HEK293 (cell line): ENCODE measurements at regions not wholly inside any gene's neighbourhood (a gene's known extent, or its start where the extent isn't known, plus 50 kb on each side); places are given as distances from the start of the nearest gene placed in this dataset.

Source experiments
- CTCF ChIA-PET: fragments of 350-600 bp; formaldehyde crosslinking; extraction: SDS; loops from one replicate; lab custom pipeline; 2021; ENCODE audit warnings: antibody characterized with exemption; lab: Yijun Ruan, JAX
- POLR2A ChIA-PET: fragments of 300-600 bp; formaldehyde crosslinking; extraction: SDS; loops from one replicate; lab custom pipeline; 2020; ENCODE audit warnings: antibody characterized with exemption, inconsistent platforms; lab: Yijun Ruan, JAX
- H3K27ac ChIP-seq: fragments of 200-500 bp; sonication (Bioruptor generic); 2 replicates; pipeline ENCODE4 v1.5.1; 2014; ENCODE audit warnings: low read depth, low read length, control low read depth, inconsistent platforms; ENCODE audit errors: extremely low read depth
- H3K36me3 ChIP-seq, 2 experiments: fragments of 200-500 bp in 1 of 2; sonication (Bioruptor generic) in 1 of 2; 1 replicate in 1 of 2; 2 replicates in 1 of 2; pipeline ENCODE4 v1.5.1; 2014 to 2017; ENCODE audit warnings: inconsistent platforms in 2 of 2, low read length in 2 of 2; ENCODE audit not compliant: control insufficient read depth in 2 of 2, insufficient read depth in 1 of 2
- H3K4me1 ChIP-seq: fragments of 200-500 bp; sonication (Bioruptor generic); 2 replicates; pipeline ENCODE4 v1.5.1; 2014; ENCODE audit warnings: mild to moderate bottlenecking, low read length, inconsistent platforms; ENCODE audit not compliant: control insufficient read depth, insufficient read depth
- H3K4me3 ChIP-seq: 2 replicates; pipeline ENCODE4 v1.5.1; 2011; ENCODE audit warnings: low read depth, mild to moderate bottlenecking, control low read depth, low read length, moderate library complexity
- H3K9me3 ChIP-seq: fragments of 200-500 bp; sonication (Bioruptor generic); 2 replicates; pipeline ENCODE4 v1.5.1; 2014; ENCODE audit warnings: low read depth, low read length, inconsistent platforms; ENCODE audit not compliant: control insufficient read depth, insufficient read depth
- HOXC10 ChIP-seq: sonication (generic); formaldehyde crosslinking; IDR thresholded peaks from 2 replicates; pipeline ENCODE4 v1.8.1; 2023; ENCODE audit warnings: mild to moderate bottlenecking, missing genetic modification reagents
- PRDM6 ChIP-seq: fragments of 450-650 bp; formaldehyde crosslinking; IDR thresholded peaks from 2 replicates; pipeline ENCODE4 v1.5.1; 2017; ENCODE audit warnings: missing biosample characterization, missing genetic modification characterization
- REPIN1 ChIP-seq: fragments of 450-650 bp; formaldehyde crosslinking; IDR thresholded peaks from 2 replicates; pipeline ENCODE4 v1.5.1; 2017; ENCODE audit warnings: missing biosample characterization, missing genetic modification characterization, low read depth
- ZBTB48 ChIP-seq: fragments of 450-650 bp; formaldehyde crosslinking; IDR thresholded peaks from 2 replicates; pipeline ENCODE4 v1.5.1; 2016; ENCODE audit warnings: missing biosample characterization, missing genetic modification characterization
- ZBTB7A ChIP-seq: fragments of 450-650 bp; formaldehyde crosslinking; IDR thresholded peaks from 2 replicates; pipeline ENCODE4 v1.5.1; 2016; ENCODE audit warnings: low read depth, missing biosample characterization, missing genetic modification characterization
- ZFP37 ChIP-seq: fragments of 450-650 bp; formaldehyde crosslinking; IDR thresholded peaks from 2 replicates; pipeline ENCODE4 v1.5.1; 2016; ENCODE audit warnings: missing biosample characterization, missing genetic modification characterization
- ZNF10 ChIP-seq: fragments of 450-650 bp; formaldehyde crosslinking; IDR thresholded peaks from 2 replicates; pipeline ENCODE4 v1.5.1; 2017; ENCODE audit warnings: missing biosample characterization, missing genetic modification characterization
- ZNF121 ChIP-seq: fragments of 450-650 bp; formaldehyde crosslinking; IDR thresholded peaks from 2 replicates; pipeline ENCODE4 v1.5.1; 2016; ENCODE audit warnings: missing biosample characterization, missing genetic modification characterization
- ZNF138 ChIP-seq: fragments of 450-650 bp; formaldehyde crosslinking; IDR thresholded peaks from 2 replicates; pipeline ENCODE4 v1.5.1; 2016; ENCODE audit warnings: missing biosample characterization, missing genetic modification characterization, borderline replicate concordance
- ZNF146 ChIP-seq: fragments of 450-650 bp; formaldehyde crosslinking; IDR thresholded peaks from 2 replicates; pipeline ENCODE4 v1.5.1; 2016; ENCODE audit warnings: missing biosample characterization, missing genetic modification characterization
- ZNF596 ChIP-seq: fragments of 450-650 bp; IDR thresholded peaks from 2 replicates; pipeline ENCODE4 v1.5.0; 2018; ENCODE audit warnings: missing biosample characterization, mild to moderate bottlenecking, missing genetic modification characterization, moderate library complexity
- ZNF658 ChIP-seq: fragments of 450-650 bp; formaldehyde crosslinking; IDR thresholded peaks from 2 replicates; pipeline ENCODE4; 2016; ENCODE audit warnings: missing biosample characterization, missing genetic modification characterization
- TF ChIP-seq, protein P1 (sequence below): sonication (generic); formaldehyde crosslinking; IDR thresholded peaks from 2 replicates; pipeline ENCODE4 v1.8.1; 2022; ENCODE audit warnings: mild to moderate bottlenecking, moderate library complexity, missing genetic modification reagents
- TF ChIP-seq, protein P2 (sequence below): fragments of 450-650 bp; formaldehyde crosslinking; IDR thresholded peaks from 2 replicates; pipeline ENCODE4 v1.5.1; 2016; ENCODE audit warnings: missing biosample characterization, missing genetic modification characterization
- TF ChIP-seq, protein P3 (sequence below): fragments of 450-650 bp; formaldehyde crosslinking; IDR thresholded peaks from 2 replicates; pipeline ENCODE4 v1.5.0; 2017; ENCODE audit warnings: missing biosample characterization, missing genetic modification characterization, borderline replicate concordance
- TF ChIP-seq, protein P4 (sequence below): fragments of 450-650 bp; formaldehyde crosslinking; IDR thresholded peaks from 2 replicates; pipeline ENCODE4 v1.5.1; 2016; ENCODE audit warnings: missing biosample characterization, missing genetic modification characterization

- TF ChIP-seq ZBTB7A (tag by site-specific recombination), result no peak
Measured at GRCh38 chr3:148023994-148024393, 614.8 kb downstream of the ZIC1 start (continued).

DNA sequence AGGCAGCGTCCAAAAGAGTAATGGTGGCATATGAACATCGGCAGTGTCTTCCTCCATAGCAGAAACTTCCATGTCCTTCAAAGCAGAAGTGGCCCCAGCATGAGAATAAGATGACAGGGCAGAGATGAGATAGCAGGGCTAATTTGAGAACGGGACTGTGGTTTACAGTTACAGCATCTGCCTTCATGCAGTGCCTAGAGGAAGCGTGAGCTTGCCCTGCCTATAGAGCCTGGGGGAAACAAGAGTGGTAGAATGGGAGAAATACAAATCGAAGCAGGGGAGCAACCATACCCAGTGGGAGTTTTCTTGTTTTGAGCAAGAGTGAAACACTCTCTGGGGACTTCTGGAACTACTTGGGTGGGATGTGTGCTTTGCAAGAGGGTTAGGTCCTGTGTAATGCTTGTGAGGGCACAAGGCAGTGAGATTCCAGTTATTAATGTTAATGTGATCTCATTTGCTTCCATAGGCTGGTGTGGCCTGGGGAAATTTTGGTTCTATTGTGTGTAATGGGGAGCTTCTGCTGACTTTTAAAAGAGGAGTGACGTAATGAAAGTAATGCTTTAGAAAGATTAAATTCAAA lies 616.9 kb downstream of the ZIC1 start:
- Histone ChIP-seq H3K36me3 (no peaks in the 10 kb centered on the region), H3K27ac (no peak overlapping the region), H3K9me3 (no peaks in the 10 kb centered on the region), H3K4me1 (no peaks in the 10 kb centered on the region), H3K4me3 (no peak overlapping the region)
- TF ChIP-seq PRDM6 (tag by site-specific recombination) (no peak), ZNF10 (tag by site-specific recombination) (no peak), ZFP37 (no peak), ZNF658 (tag by site-specific recombination) (no peak), HOXC10 (CRISPR knock-in tag) (no peak), ZBTB48 (tag by site-specific recombination) (no peak), ZNF596 (tag by site-specific recombination) (no peak), REPIN1 (tag by site-specific recombination) (no peak), ZNF146 (tag by site-specific recombination) (no peak), ZNF121 (no peak), ZNF138 (no peak)
- TF ChIP-seq, protein P1, sequence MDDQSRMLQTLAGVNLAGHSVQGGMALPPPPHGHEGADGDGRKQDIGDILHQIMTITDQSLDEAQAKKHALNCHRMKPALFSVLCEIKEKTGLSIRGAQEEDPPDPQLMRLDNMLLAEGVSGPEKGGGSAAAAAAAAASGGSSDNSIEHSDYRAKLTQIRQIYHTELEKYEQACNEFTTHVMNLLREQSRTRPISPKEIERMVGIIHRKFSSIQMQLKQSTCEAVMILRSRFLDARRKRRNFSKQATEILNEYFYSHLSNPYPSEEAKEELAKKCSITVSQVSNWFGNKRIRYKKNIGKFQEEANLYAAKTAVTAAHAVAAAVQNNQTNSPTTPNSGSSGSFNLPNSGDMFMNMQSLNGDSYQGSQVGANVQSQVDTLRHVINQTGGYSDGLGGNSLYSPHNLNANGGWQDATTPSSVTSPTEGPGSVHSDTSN, result no peak
- TF ChIP-seq, protein P2, sequence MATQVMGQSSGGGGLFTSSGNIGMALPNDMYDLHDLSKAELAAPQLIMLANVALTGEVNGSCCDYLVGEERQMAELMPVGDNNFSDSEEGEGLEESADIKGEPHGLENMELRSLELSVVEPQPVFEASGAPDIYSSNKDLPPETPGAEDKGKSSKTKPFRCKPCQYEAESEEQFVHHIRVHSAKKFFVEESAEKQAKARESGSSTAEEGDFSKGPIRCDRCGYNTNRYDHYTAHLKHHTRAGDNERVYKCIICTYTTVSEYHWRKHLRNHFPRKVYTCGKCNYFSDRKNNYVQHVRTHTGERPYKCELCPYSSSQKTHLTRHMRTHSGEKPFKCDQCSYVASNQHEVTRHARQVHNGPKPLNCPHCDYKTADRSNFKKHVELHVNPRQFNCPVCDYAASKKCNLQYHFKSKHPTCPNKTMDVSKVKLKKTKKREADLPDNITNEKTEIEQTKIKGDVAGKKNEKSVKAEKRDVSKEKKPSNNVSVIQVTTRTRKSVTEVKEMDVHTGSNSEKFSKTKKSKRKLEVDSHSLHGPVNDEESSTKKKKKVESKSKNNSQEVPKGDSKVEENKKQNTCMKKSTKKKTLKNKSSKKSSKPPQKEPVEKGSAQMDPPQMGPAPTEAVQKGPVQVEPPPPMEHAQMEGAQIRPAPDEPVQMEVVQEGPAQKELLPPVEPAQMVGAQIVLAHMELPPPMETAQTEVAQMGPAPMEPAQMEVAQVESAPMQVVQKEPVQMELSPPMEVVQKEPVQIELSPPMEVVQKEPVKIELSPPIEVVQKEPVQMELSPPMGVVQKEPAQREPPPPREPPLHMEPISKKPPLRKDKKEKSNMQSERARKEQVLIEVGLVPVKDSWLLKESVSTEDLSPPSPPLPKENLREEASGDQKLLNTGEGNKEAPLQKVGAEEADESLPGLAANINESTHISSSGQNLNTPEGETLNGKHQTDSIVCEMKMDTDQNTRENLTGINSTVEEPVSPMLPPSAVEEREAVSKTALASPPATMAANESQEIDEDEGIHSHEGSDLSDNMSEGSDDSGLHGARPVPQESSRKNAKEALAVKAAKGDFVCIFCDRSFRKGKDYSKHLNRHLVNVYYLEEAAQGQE (tag by site-specific recombination), result no peak
- TF ChIP-seq, protein P3, sequence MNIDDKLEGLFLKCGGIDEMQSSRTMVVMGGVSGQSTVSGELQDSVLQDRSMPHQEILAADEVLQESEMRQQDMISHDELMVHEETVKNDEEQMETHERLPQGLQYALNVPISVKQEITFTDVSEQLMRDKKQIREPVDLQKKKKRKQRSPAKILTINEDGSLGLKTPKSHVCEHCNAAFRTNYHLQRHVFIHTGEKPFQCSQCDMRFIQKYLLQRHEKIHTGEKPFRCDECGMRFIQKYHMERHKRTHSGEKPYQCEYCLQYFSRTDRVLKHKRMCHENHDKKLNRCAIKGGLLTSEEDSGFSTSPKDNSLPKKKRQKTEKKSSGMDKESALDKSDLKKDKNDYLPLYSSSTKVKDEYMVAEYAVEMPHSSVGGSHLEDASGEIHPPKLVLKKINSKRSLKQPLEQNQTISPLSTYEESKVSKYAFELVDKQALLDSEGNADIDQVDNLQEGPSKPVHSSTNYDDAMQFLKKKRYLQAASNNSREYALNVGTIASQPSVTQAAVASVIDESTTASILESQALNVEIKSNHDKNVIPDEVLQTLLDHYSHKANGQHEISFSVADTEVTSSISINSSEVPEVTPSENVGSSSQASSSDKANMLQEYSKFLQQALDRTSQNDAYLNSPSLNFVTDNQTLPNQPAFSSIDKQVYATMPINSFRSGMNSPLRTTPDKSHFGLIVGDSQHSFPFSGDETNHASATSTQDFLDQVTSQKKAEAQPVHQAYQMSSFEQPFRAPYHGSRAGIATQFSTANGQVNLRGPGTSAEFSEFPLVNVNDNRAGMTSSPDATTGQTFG (tag by site-specific recombination), result no peak
- TF ChIP-seq, protein P4, sequence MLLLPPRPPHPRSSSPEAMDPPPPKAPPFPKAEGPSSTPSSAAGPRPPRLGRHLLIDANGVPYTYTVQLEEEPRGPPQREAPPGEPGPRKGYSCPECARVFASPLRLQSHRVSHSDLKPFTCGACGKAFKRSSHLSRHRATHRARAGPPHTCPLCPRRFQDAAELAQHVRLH (tag by site-specific recombination), result no peak
- CTCF ChIA-PET, result no interaction called here
- POLR2A ChIA-PET, result no interaction called here
